IMR-90 (cell line): ENCODE measurements at regions not wholly inside any gene's neighbourhood (a gene's known extent, or its start where the extent isn't known, plus 50 kb on each side); places are given as distances from the start of the nearest gene placed in this dataset.

ENCODE experiments used
- ATAC-seq: fragments of 200-7000 bp; cut with Tn5 transposase; 2 replicates; pipeline ENCODE4 v1.9.1; 2020; ENCODE audit warnings: low read depth, mild to moderate bottlenecking, moderate library complexity
- BruUV-seq: library from RNA; stranded (reverse); fragments of 400-500 nt; replicated peaks from 2 replicates; lab custom pipeline; 2021; lab: Mats Ljungman, UMichigan
- CTCF ChIA-PET: fragments of 300-600 bp; formaldehyde crosslinking; extraction: SDS; loops from one replicate; lab custom pipeline; 2021; ENCODE audit warnings: antibody characterized with exemption; lab: Yijun Ruan, JAX
- POLR2A ChIA-PET: fragments of 300-600 bp; sonication (Branson Sonifier 250); formaldehyde crosslinking; loops from one replicate; lab custom pipeline; 2022; ENCODE audit warnings: antibody characterized with exemption; ENCODE audit not compliant: unreplicated experiment; lab: Charles Lee
- DNase-seq: peaks from one replicate; pipeline ENCODE4 v3.0.0; 2013
- H2AFZ ChIP-seq: replicated peaks from 2 replicates; pipeline ENCODE3; 2013; ENCODE audit warnings: low read length, mild to moderate bottlenecking; ENCODE audit not compliant: poor library complexity
- H2AK5ac ChIP-seq: 2 replicates; pipeline ENCODE4 v1.6.1; 2013; ENCODE audit warnings: low read depth, low read length, inconsistent platforms
- H2AK9ac ChIP-seq: replicated peaks from 2 replicates; pipeline ENCODE3; 2013; ENCODE audit warnings: mild to moderate bottlenecking, low read depth, low read length, moderate library complexity; ENCODE audit not compliant: poor library complexity
- H2BK120ac ChIP-seq: 2 replicates; pipeline ENCODE4 v1.6.1; 2013; ENCODE audit warnings: low read depth, low read length, inconsistent platforms
- H2BK15ac ChIP-seq: 3 replicates; pipeline ENCODE4 v1.6.1; 2013; ENCODE audit warnings: low read depth, low read length, inconsistent platforms
- H2BK20ac ChIP-seq: 2 replicates; pipeline ENCODE4 v1.6.1; 2013; ENCODE audit warnings: low read depth, mild to moderate bottlenecking, inconsistent platforms, low read length, moderate library complexity
- H2BK5ac ChIP-seq: 2 replicates; pipeline ENCODE4 v1.6.1; 2013; ENCODE audit warnings: mild to moderate bottlenecking, low read depth, low read length, inconsistent platforms; ENCODE audit not compliant: poor library complexity, severe bottlenecking
- H3K14ac ChIP-seq: replicated peaks from 2 replicates; pipeline ENCODE4 v1.6.1; 2013; ENCODE audit warnings: low read depth, low read length, inconsistent platforms
- H3K18ac ChIP-seq: 2 replicates; pipeline ENCODE4 v1.6.1; 2013; ENCODE audit warnings: low read depth, low read length, control low read depth
- H3K23ac ChIP-seq: 2 replicates; pipeline ENCODE4 v1.6.1; 2013; ENCODE audit warnings: low read depth, low read length, inconsistent platforms
- H3K27ac ChIP-seq: 2 replicates; pipeline ENCODE4 v1.5.1; 2013; ENCODE audit warnings: mild to moderate bottlenecking, control low read depth, low read length; ENCODE audit not compliant: insufficient read depth
- H3K27me3 ChIP-seq: 2 replicates; pipeline ENCODE4 v1.6.1; 2013; ENCODE audit warnings: low read length; ENCODE audit not compliant: control insufficient read depth, insufficient read depth
- H3K36me3 ChIP-seq: 2 replicates; pipeline ENCODE4 v1.6.1; 2013; ENCODE audit warnings: low read length, mixed read lengths; ENCODE audit not compliant: control insufficient read depth, insufficient read depth
- H3K4ac ChIP-seq: 2 replicates; pipeline ENCODE4 v1.6.1; 2013; ENCODE audit warnings: low read depth, low read length, inconsistent platforms
- H3K4me1 ChIP-seq: 2 replicates; pipeline ENCODE4 v1.6.1; 2013; ENCODE audit warnings: low read length, mixed read lengths; ENCODE audit not compliant: control insufficient read depth, insufficient read depth
- H3K4me2 ChIP-seq: 2 replicates; pipeline ENCODE4 v1.6.1; 2013; ENCODE audit warnings: low read depth, mild to moderate bottlenecking, control low read depth, low read length, moderate library complexity
- H3K4me3 ChIP-seq: 2 replicates; pipeline ENCODE4 v1.5.1; 2013; ENCODE audit warnings: low read depth, mild to moderate bottlenecking, control low read depth, low read length, moderate library complexity; ENCODE audit not compliant: insufficient read depth
- H3K56ac ChIP-seq: 2 replicates; pipeline ENCODE4 v1.6.1; 2013; ENCODE audit warnings: low read length, inconsistent platforms; ENCODE audit not compliant: insufficient read depth; ENCODE audit errors: extremely low read depth
- H3K79me1 ChIP-seq, 2 experiments: 2 replicates each; pipeline ENCODE4 v1.6.1; 2013; ENCODE audit warnings: low read length in 2 of 2, inconsistent platforms in 1 of 2, low read depth in 1 of 2
- H3K9ac ChIP-seq: 2 replicates; pipeline ENCODE4 v1.6.1; 2013; ENCODE audit warnings: low read depth, low read length, control low read depth
- H3K9me1 ChIP-seq: 2 replicates; pipeline ENCODE4 v1.6.1; 2013; ENCODE audit warnings: low read length, inconsistent platforms; ENCODE audit not compliant: insufficient read depth
- H3K9me3 ChIP-seq: 2 replicates; pipeline ENCODE4 v1.6.1; 2013; ENCODE audit warnings: low read length; ENCODE audit not compliant: control insufficient read depth, insufficient read depth
- H4K20me1 ChIP-seq: 2 replicates; pipeline ENCODE4 v1.6.1; 2013; ENCODE audit warnings: low read length, inconsistent platforms; ENCODE audit not compliant: insufficient read depth
- H4K5ac ChIP-seq: 2 replicates; pipeline ENCODE4 v1.6.1; 2013; ENCODE audit warnings: mild to moderate bottlenecking, low read depth, low read length, control low read depth
- H4K8ac ChIP-seq, 2 experiments: 2 replicates each; pipeline ENCODE4 v1.6.1; 2013; ENCODE audit warnings: low read depth in 2 of 2, low read length in 2 of 2, control low read depth in 1 of 2, inconsistent platforms in 1 of 2
- H4K91ac ChIP-seq: 2 replicates; pipeline ENCODE4 v1.6.1; 2013; ENCODE audit warnings: low read depth, low read length, inconsistent platforms; ENCODE audit not compliant: insufficient read depth
- BHLHE40 ChIP-seq: fragments of 150-350 bp; IDR thresholded peaks from 2 replicates; pipeline ENCODE4 v1.6.1; 2016; ENCODE audit warnings: mild to moderate bottlenecking, low read depth, low read length
- CEBPB ChIP-seq: IDR thresholded peaks from 2 replicates; pipeline ENCODE4 v1.6.1; 2012; ENCODE audit warnings: low read depth, low read length, improper control_type of control experiment
- MAZ ChIP-seq: IDR thresholded peaks from 2 replicates; pipeline ENCODE4 v1.6.1; 2012; ENCODE audit warnings: low read depth, mild to moderate bottlenecking, low read length, improper control_type of control experiment, moderate library complexity, borderline replicate concordance
- MXI1 ChIP-seq: IDR thresholded peaks from 2 replicates; pipeline ENCODE4 v1.6.1; 2012; ENCODE audit warnings: low read depth, mild to moderate bottlenecking, low read length, moderate library complexity, borderline replicate concordance
- NFE2L2 ChIP-seq: fragments of 150-350 bp; IDR thresholded peaks from 2 replicates; pipeline ENCODE4 v1.6.1; 2016; ENCODE audit warnings: low read depth, mild to moderate bottlenecking, low read length
- RAD21 ChIP-seq: IDR thresholded peaks from 2 replicates; pipeline ENCODE4 v1.6.1; 2012; ENCODE audit warnings: low read length, improper control_type of control experiment
- RCOR1 ChIP-seq: IDR thresholded peaks from 2 replicates; pipeline ENCODE4 v1.6.1; 2012; ENCODE audit warnings: mild to moderate bottlenecking, low read length, improper control_type of control experiment; ENCODE audit not compliant: insufficient replicate concordance
- WGBS, 2 experiments: methylation state at CpG; one replicate each; pipeline versions ENCODE4 v1.1.5 to v1.1.7; 2013; ENCODE audit warnings: missing lambda C conversion rate in 2 of 2; ENCODE audit not compliant: insufficient read length in 1 of 2; ENCODE audit errors: extremely low coverage in 2 of 2; 5-methylcytosine and 5-hydroxymethylcytosine counted together
- dilution Hi-C: fragments of 300-500 bp; cut with HindIII; formaldehyde crosslinking; loops from one replicate; pipeline ENCODE4 v1.14.3; 2018; ENCODE audit warnings: low sequenced_read_pairs; ENCODE audit not compliant: unreplicated experiment
- in situ Hi-C: fragments of 300-500 bp; cut with MboI; formaldehyde crosslinking; loops from 3 replicates; pipeline ENCODE4 v1.14.3; 2019; ENCODE audit warnings: low sequenced_read_pairs, inconsistent platforms, mixed read lengths
- intact Hi-C: fragments of 100-400 bp; cut with micrococcal nuclease; formaldehyde crosslinking; loops from 2 replicates; pipeline ENCODE4 v1.10.0; 2022
- TF ChIP-seq, protein P1 (sequence below): fragments of 150-350 bp; IDR thresholded peaks from 2 replicates; pipeline ENCODE4 v1.6.1; 2017; ENCODE audit warnings: mild to moderate bottlenecking, antibody characterized with exemption, low read length, low read depth

DNA sequence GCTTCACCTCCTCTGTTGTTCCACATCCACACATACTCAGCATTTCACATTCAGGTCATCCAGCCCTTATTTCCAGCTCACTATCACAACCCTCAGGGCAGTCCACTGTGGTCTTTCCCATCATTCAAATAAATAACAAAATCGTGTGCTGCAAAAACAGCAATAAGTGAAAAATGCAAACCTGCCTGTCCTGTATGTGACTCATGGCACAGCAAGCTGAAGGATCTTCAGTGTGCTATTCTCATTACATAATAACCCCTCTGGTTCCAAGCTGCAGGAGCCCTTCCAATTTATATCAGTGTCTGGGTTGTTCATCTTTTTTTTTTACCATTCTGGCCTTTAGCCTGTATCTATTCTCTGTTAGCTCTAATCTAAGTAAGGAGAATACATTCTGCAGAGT, 185.3 kb upstream of the UBE2E2 start:
- no peak overlapping the region for H3K27ac ChIP-seq
- no peaks in the 10 kb centered on the region for H3K79me1 ChIP-seq
- ATAC-seq (no peak), DNase-seq (peak; percentile 33)
- no peak overlapping the region for H3K23ac ChIP-seq
- no peak overlapping the region for H4K91ac ChIP-seq
- TF ChIP-seq BHLHE40 = no peak
- TF ChIP-seq MXI1 = no peak
- TF ChIP-seq RCOR1 = no peak
- TF ChIP-seq CEBPB = no peak
- TF ChIP-seq, protein P1, sequence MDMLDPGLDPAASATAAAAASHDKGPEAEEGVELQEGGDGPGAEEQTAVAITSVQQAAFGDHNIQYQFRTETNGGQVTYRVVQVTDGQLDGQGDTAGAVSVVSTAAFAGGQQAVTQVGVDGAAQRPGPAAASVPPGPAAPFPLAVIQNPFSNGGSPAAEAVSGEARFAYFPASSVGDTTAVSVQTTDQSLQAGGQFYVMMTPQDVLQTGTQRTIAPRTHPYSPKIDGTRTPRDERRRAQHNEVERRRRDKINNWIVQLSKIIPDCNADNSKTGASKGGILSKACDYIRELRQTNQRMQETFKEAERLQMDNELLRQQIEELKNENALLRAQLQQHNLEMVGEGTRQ = no peak
- TF ChIP-seq MAZ = no peak
- TF ChIP-seq RAD21 = no peak
- no peak for TF ChIP-seq NFE2L2
- H3K27me3 ChIP-seq = peaks cover 1% of the 10 kb centered on the region
- H2BK120ac ChIP-seq = no peak overlapping the region
- H4K8ac ChIP-seq = no peak overlapping the region
- BruUV-seq = no TSS peak
- no peaks in the 10 kb centered on the region for H3K9me1 ChIP-seq
- peaks cover 1% of the 10 kb centered on the region; the same call in 1 of the 2 replicates for H3K4me1 ChIP-seq
- no peak overlapping the region for H4K5ac ChIP-seq
- no peak overlapping the region for H3K18ac ChIP-seq
- no peak overlapping the region for H2BK20ac ChIP-seq
- H2AK5ac ChIP-seq = no peak overlapping the region
- H2BK15ac ChIP-seq = no peak overlapping the region
- H4K20me1 ChIP-seq = no peaks in the 10 kb centered on the region
- ChIA-PET POLR2A (no interaction called here), CTCF (no interaction called here)
- no peak overlapping the region for H2BK5ac ChIP-seq
- intact Hi-C loops (no loop called here), dilution Hi-C loops (no loop called here), in situ Hi-C loops (no loop called here)
- H3K56ac ChIP-seq = no peak overlapping the region
- no peaks in the 10 kb centered on the region for H3K36me3 ChIP-seq
- no peak overlapping the region for H3K4me3 ChIP-seq
- no CpG with 5 or more reads among the region's 1 CpG for WGBS, 2 experiments
- H3K14ac ChIP-seq = no peak overlapping the region
- no peak overlapping the region for H3K9ac ChIP-seq
- H2AFZ ChIP-seq = no peak overlapping the region
- no peak overlapping the region for H3K4ac ChIP-seq
- no peak overlapping the region for H2AK9ac ChIP-seq
- H3K9me3 ChIP-seq = no peaks in the 10 kb centered on the region
- H3K4me2 ChIP-seq = no peak overlapping the region
